ENCODE measurements at regions not wholly inside any gene's neighbourhood (a gene's known extent, or its start where the extent isn't known, plus 50 kb on each side); places are given as distances from the start of the nearest gene placed in this dataset.

DNA sequence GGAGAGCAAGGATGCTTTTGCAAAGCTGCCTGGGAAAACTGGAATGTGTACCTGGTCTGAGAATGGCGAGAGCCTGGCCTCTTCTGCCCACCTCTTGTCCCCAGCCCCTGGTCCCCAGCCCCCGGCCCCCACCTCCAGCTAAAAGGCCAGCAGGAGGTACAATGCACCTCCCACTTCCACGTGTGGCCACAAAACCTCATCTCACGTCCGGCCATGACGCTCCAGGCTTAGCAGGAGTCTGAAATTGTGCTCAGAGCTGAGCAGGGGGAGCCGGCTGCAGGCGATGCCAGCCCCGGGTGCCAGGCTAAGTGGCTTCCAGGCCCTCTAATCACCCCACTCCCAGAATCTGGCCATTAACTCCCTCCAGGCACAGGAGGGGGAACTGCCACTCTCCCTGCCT lies 83.1 kb upstream of the PRR20G start:
- no peak for DNase-seq

DNA sequence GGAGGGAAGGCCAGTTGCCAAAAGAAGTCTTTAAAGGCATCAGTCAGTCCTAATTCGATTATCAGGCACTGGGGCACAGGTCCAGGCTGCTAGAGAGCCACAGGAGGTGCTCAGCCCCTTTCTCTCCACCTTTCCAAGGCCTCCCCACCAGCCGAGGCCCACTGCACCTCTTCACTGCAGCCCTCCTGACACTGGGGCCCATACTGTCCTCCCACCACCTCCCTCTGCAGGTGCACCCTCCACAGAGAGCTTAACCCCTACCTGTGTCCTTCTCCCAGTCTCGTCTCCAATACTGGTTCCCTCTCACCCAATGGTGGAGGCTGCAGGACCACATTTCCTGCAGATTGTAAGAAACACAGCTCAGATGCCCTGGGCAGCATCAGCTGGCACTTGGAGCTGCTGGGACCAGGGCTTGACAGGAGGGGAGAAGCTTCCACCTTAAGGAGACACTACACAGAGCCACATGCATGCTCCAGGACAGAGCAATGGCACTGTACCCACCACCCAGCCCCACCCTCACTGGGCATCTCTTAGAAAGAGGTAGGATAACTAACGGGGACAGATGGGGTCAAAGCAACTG lies 81.6 kb upstream of the PRR20G start:
- DNase-seq = no peak

DNA sequence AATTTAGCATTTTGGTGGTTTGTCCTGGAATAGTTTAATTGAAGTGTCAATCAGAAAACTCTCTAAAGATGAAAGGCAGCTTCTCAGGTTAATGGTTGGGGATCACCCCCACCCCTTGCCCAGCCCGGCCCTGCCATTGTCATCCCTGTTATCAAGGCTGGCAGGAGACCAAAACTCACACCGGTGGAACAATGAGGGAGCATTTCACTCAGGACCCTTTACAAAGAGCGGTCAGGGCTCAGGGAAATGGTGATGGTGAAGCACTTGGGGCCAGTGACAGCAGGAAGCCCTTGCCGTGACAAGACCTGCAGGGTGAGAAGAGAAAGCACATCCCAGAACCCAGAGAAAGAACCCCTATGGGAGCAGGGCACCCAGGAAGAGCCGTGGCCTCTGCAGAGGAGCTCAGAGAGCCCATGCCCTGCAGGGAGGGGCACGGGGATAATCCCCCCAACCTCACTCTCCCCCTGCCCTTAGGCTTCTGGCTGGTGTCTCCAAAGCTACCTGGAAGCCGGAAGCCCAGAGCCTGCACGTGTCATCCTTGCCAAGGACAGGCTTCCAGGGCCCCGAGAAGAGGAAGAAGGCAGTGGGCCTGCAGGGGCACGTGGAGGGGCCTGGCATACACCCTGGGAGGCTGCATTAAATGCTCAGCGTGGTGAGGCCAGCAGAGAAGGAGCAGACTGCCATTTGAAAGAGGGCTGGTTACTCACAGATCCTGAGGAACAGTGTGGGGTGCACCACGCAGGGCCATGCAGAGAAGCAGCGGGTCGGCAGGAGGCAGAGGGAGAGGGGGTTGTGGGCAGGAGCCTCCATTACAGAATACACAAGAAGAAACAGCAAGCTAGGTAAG lies 80.6 kb upstream of the PRR20G start:
- DNase-seq = no peak

DNA sequence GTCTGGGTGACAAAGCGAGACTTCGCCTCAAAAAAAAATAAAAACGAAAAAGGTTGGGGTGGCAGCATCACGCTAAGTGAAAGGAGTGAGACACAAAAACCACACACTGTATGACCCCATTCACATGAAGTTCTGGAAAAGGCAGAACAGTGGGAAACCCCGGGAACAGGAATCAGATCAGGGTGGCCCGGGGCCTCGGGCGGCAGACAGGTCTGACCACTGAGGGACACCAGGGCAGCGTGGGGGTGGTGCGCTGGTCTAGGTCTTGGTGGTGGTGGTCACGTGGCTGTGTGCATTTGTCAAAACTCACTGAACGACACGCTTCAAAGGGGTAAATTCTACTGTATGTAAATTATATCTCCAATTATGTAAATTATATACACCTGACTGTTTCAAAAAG lies 79.7 kb upstream of the PRR20G start:
- DNase-seq = no peak

DNA sequence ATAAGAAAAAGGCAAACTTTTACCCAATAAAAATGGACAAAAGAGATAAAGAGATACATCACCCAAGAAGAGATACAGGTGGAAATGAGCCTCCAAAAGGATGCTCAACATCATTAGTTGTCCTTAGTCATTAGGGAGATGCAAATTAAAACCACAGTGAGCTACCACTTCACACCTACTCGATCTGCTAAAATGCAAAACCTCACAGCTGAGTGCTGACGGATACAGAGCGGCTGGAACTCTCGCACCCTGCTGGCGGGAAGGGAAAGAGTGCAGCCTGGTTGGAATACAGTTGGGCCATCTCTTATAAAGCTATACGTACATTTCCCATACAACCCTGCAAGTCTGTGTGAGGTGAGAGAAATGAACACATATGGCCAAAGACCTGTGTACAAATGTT lies 78.5 kb upstream of the PRR20G start:
- no peak for DNase-seq

GRCh38 chr3:127365163-127365798 lies 77.4 kb upstream of the PRR20G start:
- DNase-seq = no peak

GRCh38 chr3:127363891-127364290 lies 76.0 kb upstream of the PRR20G start:
- DNase-seq = no peak

- no peak for DNase-seq
Observed at GRCh38 chr3:127363171-127363570, 75.3 kb upstream of the PRR20G start.

DNA sequence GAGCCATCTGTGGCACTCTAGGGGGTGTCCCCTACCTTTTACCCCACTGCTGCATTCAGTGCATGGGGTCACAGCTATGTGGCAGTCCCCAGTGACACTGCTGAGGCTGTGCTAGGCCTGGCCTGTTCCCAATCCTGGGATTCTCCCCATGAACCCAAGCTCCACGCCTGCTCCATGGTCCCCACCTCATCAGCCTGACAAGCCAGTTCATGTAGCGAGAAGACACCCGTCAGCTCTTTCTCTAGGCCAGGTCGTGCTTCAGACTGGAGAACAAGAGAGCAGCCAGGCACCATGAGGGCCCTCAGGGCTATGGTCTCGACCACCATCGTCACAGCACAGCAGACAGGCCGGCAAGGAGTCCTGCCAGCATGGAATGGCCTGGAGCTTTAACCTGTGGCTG lies 72.8 kb upstream of the PRR20G start:
- DNase-seq = no peak

DNA sequence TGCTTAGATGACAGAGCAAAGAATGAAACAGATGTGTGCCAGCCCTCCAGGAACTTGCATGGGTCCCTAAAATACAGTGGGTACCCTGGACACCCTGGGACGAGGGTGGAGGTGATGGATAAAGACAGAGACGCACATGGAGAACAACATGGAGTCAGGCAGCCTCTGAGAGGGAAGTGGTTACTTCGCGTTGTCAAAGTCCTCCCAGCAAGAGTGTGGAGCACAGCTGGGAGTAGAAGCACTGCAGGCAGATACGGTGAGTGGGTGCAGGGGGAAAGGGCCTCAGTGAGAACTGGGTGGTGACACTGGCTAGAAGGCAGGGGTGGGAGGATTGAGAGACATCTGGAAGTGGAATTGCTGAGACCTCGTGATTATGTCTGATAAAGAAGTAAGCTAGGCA lies 70.8 kb upstream of the PRR20G start:
- no peak for DNase-seq

GRCh38 chr3:127356381-127356780 lies 68.5 kb upstream of the PRR20G start:
- no peak for DNase-seq

DNA sequence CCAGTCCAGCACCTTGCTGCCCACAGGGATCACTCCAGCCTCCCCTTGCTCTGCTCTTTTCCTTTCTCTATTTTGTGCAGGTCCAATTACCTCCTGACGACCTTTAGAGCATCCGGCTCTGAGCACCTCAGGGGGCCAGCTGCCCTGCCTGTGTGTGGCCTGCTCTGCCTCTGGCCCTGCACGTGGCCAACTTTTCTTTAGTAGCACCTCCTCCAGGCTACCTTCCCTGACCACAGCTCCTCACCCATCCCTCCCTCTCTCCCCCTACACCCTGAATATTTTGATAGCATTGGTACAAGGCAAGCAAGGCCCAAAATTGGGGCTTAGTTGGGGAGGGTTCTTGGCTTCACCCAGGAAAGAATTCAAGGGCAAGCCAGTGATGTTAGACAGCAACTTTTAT lies 66.9 kb upstream of the PRR20G start:
- DNase-seq = no peak

- DNase-seq = no peak
Observed at GRCh38 chr3:127352612-127353011, 64.8 kb upstream of the PRR20G start.

DNA sequence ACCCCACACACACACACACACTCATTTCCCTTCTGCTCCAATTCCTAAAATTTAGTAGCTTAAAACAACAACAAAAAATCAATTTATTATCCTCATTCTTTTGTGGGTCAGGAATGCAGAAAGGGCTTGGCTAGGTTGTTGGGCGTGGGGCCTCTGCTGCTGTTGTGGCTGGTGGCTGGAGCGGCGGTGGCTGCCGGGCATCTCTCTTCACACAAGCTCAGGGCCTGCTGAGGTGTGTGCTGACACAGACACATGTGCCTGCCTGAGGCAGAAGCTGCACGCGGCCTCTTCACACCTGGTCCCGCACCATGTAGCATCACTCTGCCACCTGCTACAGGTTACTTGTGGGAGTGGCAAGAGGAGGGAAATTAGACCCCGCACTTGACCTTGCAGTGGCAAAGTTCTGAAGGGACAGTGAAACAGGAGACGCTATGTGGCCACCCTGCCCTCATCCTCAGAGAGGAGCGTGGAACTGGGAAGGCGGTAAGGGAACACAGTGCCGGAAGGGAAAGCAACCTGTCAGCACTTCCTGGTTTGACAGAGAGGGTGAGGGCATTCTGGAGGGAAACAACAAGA lies 64.0 kb upstream of the PRR20G start:
- no peak for DNase-seq

- no peak for DNase-seq
Observed at GRCh38 chr3:127351321-127351720, 63.5 kb upstream of the PRR20G start.

GRCh38 chr3:127350172-127351050 lies 62.6 kb upstream of the PRR20G start:
- DNase-seq = no peak

DNA sequence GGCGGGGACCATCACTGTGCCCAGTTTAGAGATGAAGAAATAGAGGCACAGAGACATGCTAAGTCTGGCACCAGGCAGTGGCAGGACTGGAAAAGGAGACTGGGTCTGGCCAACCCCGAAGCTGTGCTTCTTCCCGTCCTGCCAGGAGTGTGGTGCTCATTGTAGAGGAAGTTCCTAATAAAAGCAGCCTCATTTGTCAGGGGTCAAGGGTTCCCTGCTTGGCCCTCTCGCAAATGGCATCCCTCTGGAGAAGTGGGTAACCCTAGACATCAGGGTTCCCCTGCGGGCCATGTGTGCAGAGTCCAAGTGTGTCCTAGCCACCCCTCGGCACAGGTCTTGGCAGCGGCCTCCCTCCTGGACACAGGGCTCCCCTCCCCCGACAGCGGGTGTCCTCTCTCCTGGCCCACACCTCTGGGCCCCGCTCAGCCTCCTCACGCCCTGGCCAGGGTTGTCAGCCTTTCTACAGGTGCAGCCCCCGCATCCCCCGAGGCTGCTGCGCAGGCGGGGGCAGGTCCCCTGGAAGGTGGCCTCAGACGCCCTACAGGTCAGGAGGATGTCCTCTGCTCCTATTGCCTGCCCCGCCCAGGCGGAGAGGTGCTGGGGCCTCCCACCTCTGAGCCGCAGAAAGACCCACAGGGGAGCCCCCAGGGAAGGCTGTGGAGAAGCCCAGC lies 61.8 kb upstream of the PRR20G start:
- no peak for DNase-seq

DNA sequence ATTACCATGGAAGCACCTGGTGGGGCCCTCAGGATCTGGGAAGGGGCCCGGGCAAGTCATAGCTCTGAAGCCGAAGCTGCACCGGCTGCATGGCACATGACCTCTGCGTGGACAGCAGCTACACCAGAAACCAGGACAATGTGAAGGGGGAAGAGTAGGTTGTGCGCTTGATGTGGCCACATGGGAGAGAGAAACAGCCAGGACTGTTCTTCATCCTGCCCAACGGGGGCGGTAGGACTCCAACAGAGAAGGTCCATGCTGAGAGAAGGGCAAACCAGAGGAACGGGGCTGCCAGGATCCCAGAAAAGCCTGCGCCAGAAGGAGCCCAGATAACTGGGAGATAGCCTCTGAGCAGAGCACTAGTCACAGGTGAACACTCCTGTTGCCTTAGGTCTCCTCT lies 54.9 kb upstream of the PRR20G start:
- no peak for DNase-seq

- DNase-seq = no peak
Observed at GRCh38 chr3:127339928-127340861, 52.3 kb upstream of the PRR20G start.

- DNase-seq = no peak
Observed at GRCh38 chr3:127339016-127339415, 51.2 kb upstream of the PRR20G start.

- no peak for DNase-seq
Observed at GRCh38 chr3:127337911-127338531, 50.2 kb upstream of the PRR20G start.
